ENCODE measurements at regions not wholly inside any gene's neighbourhood (a gene's known extent, or its start where the extent isn't known, plus 50 kb on each side); places are given as distances from the start of the nearest gene placed in this dataset.

GRCh38 chr13:111847964-111848363 is 219.0 kb upstream of the SOX1 start:
- TF ChIP-seq MAX (IDR thresholded peaks at IDR 0.05) (no peak), GABPA (IDR thresholded peaks at IDR 0.05 in 1 of 2, conservative IDR thresholded peaks at IDR 0.05 in 1 of 2) (no peak)

Data from liver (tissue), 2 donors.